ENCODE measurements at regions not wholly inside any gene's neighbourhood (a gene's known extent, or its start where the extent isn't known, plus 50 kb on each side); places are given as distances from the start of the nearest gene placed in this dataset.

GRCh38 chr20:60792941-60793340 lies 459.1 kb upstream of the CDH4 start:
- ChIA-PET POLR2A (no interaction called here), CTCF (no interaction called here)

GRCh38 chr20:60794674-60795073 lies 457.4 kb upstream of the CDH4 start:
- ATAC-seq = no peak
- FAIRE-seq = no peak

More at GRCh38 chr20:60792941-60793340, 459.1 kb upstream of the CDH4 start:
- Histone ChIP-seq H3K4me2 (no peak overlapping the region), H3K4me1 (no peaks in the 10 kb centered on the region), H3K4me3 (no peak overlapping the region), H3K27ac (no peak overlapping the region), H3K9me3 (no peaks in the 10 kb centered on the region; the same call in 2 of the 3 replicates)
- WGBS (ENCODE audit: missing lambda C conversion rate) = 3% methylated on average over 6 of the region's 6 CpGs
- FAIRE-seq (no peak), DNase-seq (ENCODE audit: low read depth in 1 of 2, low spot score in 1 of 2) (no peak), ATAC-seq (no peak)
- no peak for TF ChIP-seq CEBPB (IDR thresholded peaks at IDR 0.05)
- TF ChIP-seq POLR2A (IDR thresholded peaks at IDR 0.05; ENCODE audit: low read length) = no peak
- no peak for TF ChIP-seq EP300 (IDR thresholded peaks at IDR 0.05)
- no peak for TF ChIP-seq GATA3 (IDR thresholded peaks at IDR 0.05; ENCODE audit: borderline replicate concordance)

GRCh38 chr20:60795651-60796050 lies 456.4 kb upstream of the CDH4 start:
- Histone ChIP-seq H3K9me3 (peaks cover 8% of the 10 kb centered on the region; the same call in 2 of the 3 replicates), H3K4me1 (no peaks in the 10 kb centered on the region), H3K4me3 (no peak overlapping the region), H3K27ac (no peak overlapping the region), H3K4me2 (no peak overlapping the region)
- no peak for FAIRE-seq
- WGBS (ENCODE audit: missing lambda C conversion rate) = 0% methylated on average over 1 of the region's 1 CpG
- POLR2A ChIA-PET = no interaction called here
- TF ChIP-seq ZNF302 (CRISPR knock-in tag; IDR thresholded peaks at IDR 0.05) (no peak), MAX (IDR thresholded peaks at IDR 0.05) (no peak), HES2 (IDR thresholded peaks at IDR 0.05) (no peak), HDAC2 (IDR thresholded peaks at IDR 0.05) (no peak), CBX8 (IDR thresholded peaks at IDR 0.05) (no peak), HMGXB4 (CRISPR knock-in tag; IDR thresholded peaks at IDR 0.05; ENCODE audit: borderline replicate concordance) (no peak), JUN (IDR thresholded peaks at IDR 0.05) (no peak), ZC3H11A (IDR thresholded peaks at IDR 0.05) (no peak)
- CTCF ChIA-PET = interaction anchor here (0.6 to 1.0 kb wide), 3 partner anchors 8 to 738 kb away, joined by 3 read pairs; no protein-coding TSS in a partner anchor
- DNase-seq (ENCODE audit: low read depth in 1 of 2, low spot score in 1 of 2) = no peak
- ATAC-seq = no peak

More at GRCh38 chr20:60794674-60795073, 457.4 kb upstream of the CDH4 start:
- WGBS (ENCODE audit: missing lambda C conversion rate) = 25% methylated on average over 4 of the region's 4 CpGs
- no peak for TF ChIP-seq RFX5 (IDR thresholded peaks at IDR 0.05)
- no peak for TF ChIP-seq CTCF (IDR thresholded peaks at IDR 0.05)
- no peak for TF ChIP-seq TP53 (CRISPR knock-in tag; IDR thresholded peaks at IDR 0.05)
- TF ChIP-seq REST (IDR thresholded peaks at IDR 0.05) = no peak
- TF ChIP-seq CBX8 (IDR thresholded peaks at IDR 0.05) = no peak
- ChIA-PET POLR2A (no interaction called here), CTCF (interaction anchor here (0.9 to 1.0 kb wide), 2 partner anchors 657 to 737 kb away, joined by 3 read pairs; no protein-coding TSS in a partner anchor)
- H3K9me3 ChIP-seq = no peaks in the 10 kb centered on the region; the same call in 2 of the 3 replicates
- H3K27ac ChIP-seq = no peak overlapping the region
- H3K4me2 ChIP-seq = no peak overlapping the region
- DNase-seq (ENCODE audit: low read depth in 1 of 2, low spot score in 1 of 2) = no peak
- no peak overlapping the region for H3K4me3 ChIP-seq
- no peaks in the 10 kb centered on the region for H3K4me1 ChIP-seq
